Jurkat, Clone E6-1 (cell line): ENCODE measurements at regions not wholly inside any gene's neighbourhood (a gene's known extent, or its start where the extent isn't known, plus 50 kb on each side); places are given as distances from the start of the nearest gene placed in this dataset.

Experiments
- DNase-seq: peaks from one replicate; pipeline ENCODE4 v3.0.0-alpha.2; 2011; ENCODE audit warnings: low read depth, low spot score
- H3K4me3 ChIP-seq: 2 replicates; pipeline ENCODE4 v1.5.1; 2011; ENCODE audit warnings: mild to moderate bottlenecking, low read length, control low read depth, moderate library complexity

GRCh38 chr20:24098886-24099285, 110.3 kb upstream of the GGTLC1 start:
- DNase-seq: no peak
- no peak overlapping the region for H3K4me3 ChIP-seq

GRCh38 chr20:24097506-24098245, 109.1 kb upstream of the GGTLC1 start:
- no peak for DNase-seq
- no peak overlapping the region for H3K4me3 ChIP-seq

- no peak overlapping the region for H3K4me3 ChIP-seq
- no peak for DNase-seq
Measured at GRCh38 chr20:24096864-24097450, 108.4 kb upstream of the GGTLC1 start.

- DNase-seq: no peak
Measured at GRCh38 chr20:24096264-24096663, 107.7 kb upstream of the GGTLC1 start.

GRCh38 chr20:24095756-24096155, 107.2 kb upstream of the GGTLC1 start:
- H3K4me3 ChIP-seq: no peak overlapping the region
- DNase-seq: no peak

More at GRCh38 chr20:24096264-24096663, 107.7 kb upstream of the GGTLC1 start:
- no peak overlapping the region for H3K4me3 ChIP-seq

GRCh38 chr20:24095303-24095702, 106.7 kb upstream of the GGTLC1 start:
- no peak for DNase-seq
- no peak overlapping the region for H3K4me3 ChIP-seq

GRCh38 chr20:24089576-24089975, 101.0 kb upstream of the GGTLC1 start:
- no peak overlapping the region for H3K4me3 ChIP-seq
- DNase-seq: no peak

- no peak for DNase-seq
Measured at GRCh38 chr20:24086121-24086520, 97.5 kb upstream of the GGTLC1 start.

GRCh38 chr20:24084281-24084680, 95.7 kb upstream of the GGTLC1 start:
- no peak overlapping the region for H3K4me3 ChIP-seq
- DNase-seq: no peak

More at GRCh38 chr20:24086121-24086520, 97.5 kb upstream of the GGTLC1 start:
- H3K4me3 ChIP-seq: no peak overlapping the region

GRCh38 chr20:24081077-24081476, 92.5 kb upstream of the GGTLC1 start:
- DNase-seq: no peak
- no peak overlapping the region for H3K4me3 ChIP-seq

- no peak for DNase-seq
- no peak overlapping the region for H3K4me3 ChIP-seq
Measured at GRCh38 chr20:24079661-24080412, 91.3 kb upstream of the GGTLC1 start.

- DNase-seq: no peak
- H3K4me3 ChIP-seq: no peak overlapping the region
Measured at GRCh38 chr20:24077145-24077544, 88.6 kb upstream of the GGTLC1 start.

GRCh38 chr20:24070679-24071078, 82.1 kb upstream of the GGTLC1 start:
- no peak for DNase-seq

GRCh38 chr20:24066076-24066700, 77.6 kb upstream of the GGTLC1 start:
- no peak for DNase-seq
- H3K4me3 ChIP-seq: no peak overlapping the region

More at GRCh38 chr20:24070679-24071078, 82.1 kb upstream of the GGTLC1 start:
- no peak overlapping the region for H3K4me3 ChIP-seq

- DNase-seq: no peak
- no peak overlapping the region for H3K4me3 ChIP-seq
Measured at GRCh38 chr20:24064915-24065314, 76.3 kb upstream of the GGTLC1 start.

- no peak for DNase-seq
- H3K4me3 ChIP-seq: no peak overlapping the region
Measured at GRCh38 chr20:24064092-24064491, 75.5 kb upstream of the GGTLC1 start.

- no peak overlapping the region for H3K4me3 ChIP-seq
- no peak for DNase-seq
Measured at GRCh38 chr20:24063100-24063499, 74.5 kb upstream of the GGTLC1 start.

- no peak for DNase-seq
- H3K4me3 ChIP-seq: no peak overlapping the region
Measured at GRCh38 chr20:24060851-24061590, 72.4 kb upstream of the GGTLC1 start.

GRCh38 chr20:24059174-24059573, 70.6 kb upstream of the GGTLC1 start:
- no peak for DNase-seq
- H3K4me3 ChIP-seq: no peak overlapping the region
